Mammary epithelial cell (primary cell): ENCODE measurements at regions not wholly inside any gene's neighbourhood (a gene's known extent, or its start where the extent isn't known, plus 50 kb on each side); places are given as distances from the start of the nearest gene placed in this dataset.

Source experiments
- EZH2 ChIP-seq: IDR thresholded peaks from 2 replicates; pipeline ENCODE4 v1.6.1; 2012; ENCODE audit warnings: low read length, inconsistent platforms, borderline replicate concordance
- TF ChIP-seq, protein P1 (sequence below), 2 donors: IDR thresholded peaks in 1 of 2; conservative IDR thresholded peaks in 1 of 2; 2 replicates each; pipeline ENCODE4 v1.5.1; 2011 to 2012; ENCODE audit warnings: inconsistent platforms in 2 of 2, low read length in 2 of 2, mild to moderate bottlenecking in 2 of 2, control low read depth in 1 of 2, low read depth in 1 of 2; ENCODE audit not compliant: insufficient read depth in 1 of 2; ENCODE audit errors: extremely low read depth in 1 of 2

GRCh38 chr21:35606578-35606977 lies 453.7 kb downstream of the SETD4 start:
- TF ChIP-seq, protein P1, sequence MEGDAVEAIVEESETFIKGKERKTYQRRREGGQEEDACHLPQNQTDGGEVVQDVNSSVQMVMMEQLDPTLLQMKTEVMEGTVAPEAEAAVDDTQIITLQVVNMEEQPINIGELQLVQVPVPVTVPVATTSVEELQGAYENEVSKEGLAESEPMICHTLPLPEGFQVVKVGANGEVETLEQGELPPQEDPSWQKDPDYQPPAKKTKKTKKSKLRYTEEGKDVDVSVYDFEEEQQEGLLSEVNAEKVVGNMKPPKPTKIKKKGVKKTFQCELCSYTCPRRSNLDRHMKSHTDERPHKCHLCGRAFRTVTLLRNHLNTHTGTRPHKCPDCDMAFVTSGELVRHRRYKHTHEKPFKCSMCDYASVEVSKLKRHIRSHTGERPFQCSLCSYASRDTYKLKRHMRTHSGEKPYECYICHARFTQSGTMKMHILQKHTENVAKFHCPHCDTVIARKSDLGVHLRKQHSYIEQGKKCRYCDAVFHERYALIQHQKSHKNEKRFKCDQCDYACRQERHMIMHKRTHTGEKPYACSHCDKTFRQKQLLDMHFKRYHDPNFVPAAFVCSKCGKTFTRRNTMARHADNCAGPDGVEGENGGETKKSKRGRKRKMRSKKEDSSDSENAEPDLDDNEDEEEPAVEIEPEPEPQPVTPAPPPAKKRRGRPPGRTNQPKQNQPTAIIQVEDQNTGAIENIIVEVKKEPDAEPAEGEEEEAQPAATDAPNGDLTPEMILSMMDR (conservative IDR thresholded peaks at IDR 0.05 in 1 of 2, IDR thresholded peaks at IDR 0.05 in 1 of 2; ENCODE audit: extremely low read depth in 1 of 2, insufficient read depth in 1 of 2, low read depth in 1 of 2, low read length in 2 of 2), result no peak
- TF ChIP-seq EZH2, result no peak
